ENCODE measurements at regions not wholly inside any gene's neighbourhood (a gene's known extent, or its start where the extent isn't known, plus 50 kb on each side); places are given as distances from the start of the nearest gene placed in this dataset.

- TF ChIP-seq, protein P1, sequence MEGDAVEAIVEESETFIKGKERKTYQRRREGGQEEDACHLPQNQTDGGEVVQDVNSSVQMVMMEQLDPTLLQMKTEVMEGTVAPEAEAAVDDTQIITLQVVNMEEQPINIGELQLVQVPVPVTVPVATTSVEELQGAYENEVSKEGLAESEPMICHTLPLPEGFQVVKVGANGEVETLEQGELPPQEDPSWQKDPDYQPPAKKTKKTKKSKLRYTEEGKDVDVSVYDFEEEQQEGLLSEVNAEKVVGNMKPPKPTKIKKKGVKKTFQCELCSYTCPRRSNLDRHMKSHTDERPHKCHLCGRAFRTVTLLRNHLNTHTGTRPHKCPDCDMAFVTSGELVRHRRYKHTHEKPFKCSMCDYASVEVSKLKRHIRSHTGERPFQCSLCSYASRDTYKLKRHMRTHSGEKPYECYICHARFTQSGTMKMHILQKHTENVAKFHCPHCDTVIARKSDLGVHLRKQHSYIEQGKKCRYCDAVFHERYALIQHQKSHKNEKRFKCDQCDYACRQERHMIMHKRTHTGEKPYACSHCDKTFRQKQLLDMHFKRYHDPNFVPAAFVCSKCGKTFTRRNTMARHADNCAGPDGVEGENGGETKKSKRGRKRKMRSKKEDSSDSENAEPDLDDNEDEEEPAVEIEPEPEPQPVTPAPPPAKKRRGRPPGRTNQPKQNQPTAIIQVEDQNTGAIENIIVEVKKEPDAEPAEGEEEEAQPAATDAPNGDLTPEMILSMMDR (conservative IDR thresholded peaks at IDR 0.05), result no peak
- no peak for TF ChIP-seq ZFX (IDR thresholded peaks at IDR 0.05)
Measured at GRCh38 chr14:36233217-36233616, 56.7 kb upstream of the PTCSC3 start.

All from C4-2B (cell line).